GM19452 (cell line): ENCODE measurements at regions not wholly inside any gene's neighbourhood (a gene's known extent, or its start where the extent isn't known, plus 50 kb on each side); places are given as distances from the start of the nearest gene placed in this dataset.
"Not testable (repeated sequence)": the region's sequence is repeated elsewhere in the genome, so short reads cannot be mapped to it uniquely, and the experiment has no call there.

Experiments
- ATAC-seq: cut with Tn5 transposase; IDR thresholded peaks from one replicate; pipeline ENCODE4 v1.9.1; 2021; ENCODE audit not compliant: unreplicated experiment

- ATAC-seq: no peak
Observed at GRCh38 chr12:82529101-82529500, 157.6 kb upstream of the TMTC2 start.

DNA sequence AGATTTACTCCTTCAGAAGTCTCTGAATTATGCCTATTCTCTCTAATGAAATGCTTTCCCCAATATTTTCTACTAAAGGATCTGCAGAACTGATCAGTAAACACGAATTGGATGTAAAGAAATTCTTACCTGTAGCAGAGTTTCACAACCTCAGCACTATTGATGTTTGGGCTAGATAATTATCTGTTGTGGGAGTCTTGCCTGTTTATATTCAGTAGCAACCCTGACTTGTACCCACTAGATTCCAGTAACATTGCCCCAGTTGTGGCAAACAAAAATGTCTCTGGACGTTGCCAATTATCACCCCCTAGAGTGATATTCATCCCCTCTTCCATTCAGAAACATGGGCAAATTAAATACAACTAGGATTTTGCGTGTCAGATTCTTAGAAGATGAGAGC is 156.8 kb upstream of the TMTC2 start:
- ATAC-seq: no peak

DNA sequence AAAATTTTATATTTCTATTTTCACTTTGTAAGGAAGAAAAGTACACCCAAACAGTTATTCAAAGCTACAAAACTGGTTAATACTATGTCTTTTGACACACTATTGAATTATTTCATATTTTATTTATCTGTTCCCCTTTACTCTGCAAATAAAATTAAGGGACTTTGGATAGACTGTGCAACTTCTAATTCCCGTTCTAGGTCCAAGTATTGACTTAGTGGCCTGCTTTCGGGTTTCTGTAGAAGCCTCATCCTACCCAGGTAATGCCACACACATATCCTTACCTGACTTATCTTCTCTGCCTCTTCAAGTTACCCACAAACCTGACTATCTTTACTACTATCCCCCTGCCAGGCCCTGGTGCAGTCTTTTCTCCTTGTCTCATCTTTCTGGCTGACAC is 156.3 kb upstream of the TMTC2 start:
- ATAC-seq: no peak

DNA sequence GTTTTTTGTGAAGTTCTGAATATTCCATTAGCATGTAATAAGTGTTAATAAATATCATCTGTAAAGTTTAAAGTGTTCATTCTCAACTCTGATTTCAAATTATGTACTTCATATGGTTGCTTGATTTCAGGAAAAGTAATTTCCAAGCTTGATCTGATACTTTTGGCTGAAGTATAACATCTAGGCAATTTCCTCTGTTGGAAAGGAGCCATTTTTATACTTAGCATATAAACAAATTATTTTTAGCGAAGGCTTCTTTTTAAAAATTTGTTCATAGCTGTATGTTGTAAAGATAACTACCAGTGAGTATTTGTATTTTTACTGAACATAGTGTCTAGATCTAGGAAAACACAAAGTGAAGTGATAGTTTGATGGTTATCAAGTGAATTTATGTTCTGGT is 153.4 kb upstream of the TMTC2 start:
- ATAC-seq: no peak

GRCh38 chr12:82537436-82537835 is 149.3 kb upstream of the TMTC2 start:
- ATAC-seq: no peak

DNA sequence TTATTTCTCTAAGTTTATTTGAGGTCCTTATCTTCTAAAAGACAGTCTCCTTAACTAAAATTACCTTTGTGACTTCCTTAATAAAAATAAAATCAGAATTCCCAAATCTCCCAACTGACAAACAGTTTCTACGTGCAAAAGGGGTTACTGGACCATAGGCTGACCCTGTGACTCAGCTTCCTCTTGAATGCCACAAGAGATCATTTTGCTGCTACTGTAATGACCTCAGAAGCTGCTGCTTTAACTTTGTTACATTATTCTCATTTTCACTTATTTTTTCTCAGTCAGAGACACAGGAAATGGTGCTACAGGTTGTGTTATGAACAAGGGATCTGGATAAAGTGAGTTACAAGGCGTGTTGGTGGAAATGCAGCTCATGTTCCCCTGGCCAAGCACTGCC is 132.2 kb upstream of the TMTC2 start:
- peak; percentile 87 for ATAC-seq

DNA sequence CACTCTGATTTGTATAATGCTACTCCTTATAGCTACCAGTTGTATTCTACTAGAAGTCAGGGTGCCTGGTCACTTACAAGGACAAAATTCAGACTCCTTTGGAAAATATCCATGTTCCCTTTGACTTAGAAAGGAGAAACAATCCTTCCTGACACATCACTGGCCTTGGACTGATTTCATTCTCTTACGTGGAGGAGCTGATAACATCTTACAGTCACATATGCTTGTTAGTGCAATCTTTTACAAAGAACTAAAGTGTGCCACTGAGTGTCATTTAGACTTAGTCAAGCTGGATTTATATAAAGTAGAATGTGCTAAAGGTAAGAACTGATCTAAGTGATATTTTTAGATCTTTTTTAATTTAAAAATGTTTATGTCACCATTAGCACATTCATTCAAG is 131.0 kb upstream of the TMTC2 start:
- ATAC-seq: no peak

DNA sequence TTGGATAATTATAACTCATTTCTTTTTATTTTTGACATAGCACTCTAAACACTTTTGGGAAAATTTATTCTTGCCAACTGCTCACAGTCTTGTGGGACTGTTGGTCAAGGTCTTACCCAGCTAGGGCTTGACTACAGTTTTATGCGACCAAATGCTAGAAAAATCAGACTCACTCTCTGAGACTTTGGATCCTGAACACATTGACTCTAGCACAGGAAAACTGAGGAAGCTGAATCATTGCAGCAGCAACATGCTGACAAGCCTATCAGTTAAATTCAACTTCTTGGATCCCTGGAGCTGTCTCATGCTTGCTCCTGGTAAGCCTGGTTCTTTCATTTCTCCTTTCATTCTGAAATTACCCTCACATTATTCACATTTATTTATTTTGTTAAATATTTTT is 120.7 kb upstream of the TMTC2 start:
- no peak for ATAC-seq

- ATAC-seq: no peak
Observed at GRCh38 chr12:82567688-82568087, 119.0 kb upstream of the TMTC2 start.

DNA sequence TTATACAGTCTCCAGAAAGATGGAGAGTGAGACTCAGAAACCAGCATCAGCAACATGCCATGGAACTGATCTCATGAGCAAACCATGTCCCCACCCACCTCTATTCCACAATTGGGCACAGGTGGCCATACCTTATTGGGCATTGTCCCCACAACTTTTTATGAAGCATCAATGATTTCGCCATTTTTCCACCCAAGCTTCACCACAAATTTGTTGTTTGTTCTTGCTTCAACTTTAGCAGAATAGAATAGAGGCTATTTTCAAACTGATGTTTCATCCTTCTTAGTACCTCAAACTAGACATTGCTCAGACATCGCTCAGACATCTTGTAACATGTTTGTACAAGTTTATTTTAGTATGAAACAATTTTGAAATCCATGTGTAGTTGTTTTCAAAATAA is 112.5 kb upstream of the TMTC2 start:
- ATAC-seq: no peak

- ATAC-seq: no peak
Observed at GRCh38 chr12:82578725-82579124, 108.0 kb upstream of the TMTC2 start.

- no peak for ATAC-seq
Observed at GRCh38 chr12:82583756-82584155, 103.0 kb upstream of the TMTC2 start.

DNA sequence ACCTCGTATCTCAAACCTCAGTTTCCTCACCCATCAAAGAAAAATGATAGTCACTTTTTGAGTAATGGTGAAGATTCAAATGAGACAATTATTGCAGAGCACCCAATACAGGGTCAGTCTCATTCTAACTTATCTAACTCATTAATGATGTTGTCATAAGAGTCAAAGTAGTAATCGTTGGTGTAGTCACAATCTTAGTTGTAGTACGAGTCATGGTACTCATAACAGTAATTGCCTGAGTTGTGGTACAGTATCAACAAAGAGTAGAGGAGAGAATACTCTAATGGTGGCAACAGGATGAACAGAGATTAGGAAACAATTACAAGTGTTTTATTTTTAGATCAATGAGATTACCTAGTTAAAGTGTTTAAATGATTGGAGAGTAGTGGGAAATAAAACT is 93.6 kb upstream of the TMTC2 start:
- peak; percentile 69 for ATAC-seq

GRCh38 chr12:82593901-82594396 is 92.8 kb upstream of the TMTC2 start:
- ATAC-seq: peak; percentile 96

DNA sequence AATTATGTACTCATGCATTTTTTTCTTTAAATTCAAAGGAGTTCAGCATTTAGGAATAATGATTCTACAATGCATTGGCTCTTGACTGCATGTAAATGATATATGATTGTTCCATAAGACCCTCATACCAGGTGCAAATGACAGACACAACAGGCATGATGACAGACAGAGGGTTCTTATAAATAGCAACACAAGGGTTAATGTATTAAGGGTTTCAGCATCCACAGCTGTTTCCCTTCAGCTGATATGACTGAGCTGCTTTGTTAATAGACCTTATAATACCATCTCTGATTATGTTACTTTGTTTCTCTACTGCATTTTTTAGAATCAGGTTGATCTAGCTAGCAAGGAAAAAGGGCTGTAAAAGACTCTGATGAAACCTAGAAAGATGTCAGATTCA is 90.8 kb upstream of the TMTC2 start:
- no peak for ATAC-seq

GRCh38 chr12:82596483-82596882 is 90.2 kb upstream of the TMTC2 start:
- ATAC-seq: no peak

DNA sequence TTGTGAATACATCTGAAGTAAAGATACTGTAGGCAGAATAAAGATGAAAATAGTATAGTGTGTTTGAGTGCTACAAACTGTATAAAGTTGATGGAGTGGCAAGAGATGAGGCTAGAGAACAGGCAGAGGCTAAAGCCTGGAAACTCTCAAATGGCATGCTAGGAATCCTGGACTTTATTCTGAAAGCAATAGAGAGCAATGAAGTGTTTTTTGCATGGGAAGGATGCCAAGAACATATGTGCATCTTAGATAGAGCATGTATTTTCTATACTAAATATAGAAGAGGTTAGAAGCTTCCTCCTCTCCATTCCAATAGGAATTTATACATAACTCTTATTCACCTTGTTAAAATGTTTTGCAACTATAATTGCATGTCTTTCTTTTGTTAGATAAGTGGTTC is 86.3 kb upstream of the TMTC2 start:
- ATAC-seq: no peak

GRCh38 chr12:82603647-82604046 is 83.1 kb upstream of the TMTC2 start:
- ATAC-seq: not testable (repeated sequence)

DNA sequence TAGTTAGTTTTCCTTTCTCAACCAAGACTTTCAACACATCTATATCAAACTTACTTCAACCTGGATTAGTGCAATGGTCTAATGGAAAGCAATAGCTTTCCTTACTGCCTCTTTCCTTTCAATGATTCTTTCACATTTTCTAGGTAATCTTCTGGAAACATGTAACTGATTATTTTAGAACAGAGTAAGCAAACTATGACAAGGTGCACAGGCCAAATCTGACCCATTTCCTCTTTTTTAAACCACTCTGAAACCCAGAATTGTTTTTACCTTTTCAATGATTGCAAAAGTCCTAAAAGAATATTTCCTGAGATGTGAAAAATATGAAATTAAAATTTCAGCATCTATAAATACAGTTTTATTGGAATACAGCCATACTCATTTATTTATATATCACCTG is 81.6 kb upstream of the TMTC2 start:
- ATAC-seq: peak; percentile 70

GRCh38 chr12:82608706-82609105 is 78.0 kb upstream of the TMTC2 start:
- no peak for ATAC-seq

- no peak for ATAC-seq
Observed at GRCh38 chr12:82609234-82609914, 77.3 kb upstream of the TMTC2 start.

DNA sequence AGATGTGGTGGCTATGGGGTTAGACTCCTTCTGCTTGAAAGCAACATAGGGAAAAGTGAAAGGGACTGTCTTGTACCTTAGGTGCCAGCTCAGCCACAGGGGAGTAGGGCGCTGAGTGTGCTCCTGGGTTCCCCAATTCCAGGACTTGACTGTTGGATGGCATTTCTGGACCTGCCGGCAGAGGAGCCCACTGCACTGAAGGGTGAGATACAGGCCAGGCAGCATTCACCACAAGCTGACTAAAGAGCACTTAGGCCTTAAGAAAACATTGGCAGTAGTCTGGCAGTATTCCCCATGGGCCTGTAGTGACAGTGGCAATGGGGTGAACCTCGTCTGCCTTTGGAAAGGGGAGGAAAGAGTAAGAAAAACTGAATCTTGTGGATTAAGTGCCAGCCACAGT is 67.1 kb upstream of the TMTC2 start:
- no peak for ATAC-seq

DNA sequence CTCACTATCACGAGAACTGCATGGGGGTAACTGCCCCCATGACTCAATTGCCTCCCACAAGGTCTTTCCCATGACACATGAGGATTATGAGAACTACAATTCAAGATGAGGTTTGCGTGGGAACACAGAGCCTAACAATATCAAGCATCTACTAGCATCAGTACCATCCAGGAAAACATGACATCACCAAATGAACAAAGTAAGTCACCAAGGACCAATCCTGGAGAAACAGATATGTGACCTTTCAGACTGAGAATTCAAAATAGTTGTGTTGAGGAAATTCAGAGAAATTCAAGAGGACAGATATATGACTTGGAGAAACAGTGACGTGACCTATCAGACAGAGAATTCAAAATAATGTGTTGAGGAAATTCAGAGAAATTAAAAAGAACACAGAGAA is 65.8 kb upstream of the TMTC2 start:
- ATAC-seq: no peak
